ENCODE measurements at regions not wholly inside any gene's neighbourhood (a gene's known extent, or its start where the extent isn't known, plus 50 kb on each side); places are given as distances from the start of the nearest gene placed in this dataset.

GRCh38 chr1:242787968-242788367 is 263.5 kb upstream of the PLD5 start:
- no peak for DNase-seq (ENCODE audit: low spot score)
- no peak overlapping the region for H3K4me3 Mint-ChIP-seq
- intact Hi-C loops (cut with micrococcal nuclease), result no loop called here
- peaks cover 3% of the 10 kb centered on the region for H3K27me3 Mint-ChIP-seq (ENCODE audit: insufficient read depth)
- no peaks in the 10 kb centered on the region for H3K9me3 Mint-ChIP-seq
- no peaks in the 10 kb centered on the region for H3K4me1 Mint-ChIP-seq (ENCODE audit: low read depth)
- no peak overlapping the region for H3K27ac Mint-ChIP-seq
- H3K36me3 Mint-ChIP-seq (ENCODE audit: low read depth), result no peaks in the 10 kb centered on the region

- Mint-ChIP-seq H3K4me1 (ENCODE audit: low read depth) (no peaks in the 10 kb centered on the region), H3K4me3 (no peak overlapping the region), H3K9me3 (no peaks in the 10 kb centered on the region), H3K27ac (no peak overlapping the region), H3K27me3 (ENCODE audit: insufficient read depth) (peaks cover 3% of the 10 kb centered on the region), H3K36me3 (ENCODE audit: low read depth) (no peaks in the 10 kb centered on the region)
- intact Hi-C loops (cut with micrococcal nuclease), result no loop called here
- DNase-seq (ENCODE audit: low spot score), result no peak
Measured at GRCh38 chr1:242784807-242785206, 260.3 kb upstream of the PLD5 start.

- peaks cover 3% of the 10 kb centered on the region for H3K27me3 Mint-ChIP-seq (ENCODE audit: insufficient read depth)
- H3K4me1 Mint-ChIP-seq (ENCODE audit: low read depth), result no peaks in the 10 kb centered on the region
- intact Hi-C loops (cut with micrococcal nuclease), result no loop called here
- H3K9me3 Mint-ChIP-seq, result no peaks in the 10 kb centered on the region
- H3K4me3 Mint-ChIP-seq, result no peak overlapping the region
- no peaks in the 10 kb centered on the region for H3K36me3 Mint-ChIP-seq (ENCODE audit: low read depth)
- DNase-seq (ENCODE audit: low spot score), result no peak
- H3K27ac Mint-ChIP-seq, result no peak overlapping the region
Measured at GRCh38 chr1:242784084-242784483, 259.6 kb upstream of the PLD5 start.

- no peak overlapping the region for H3K4me3 Mint-ChIP-seq
- peaks cover 9% of the 10 kb centered on the region for H3K9me3 Mint-ChIP-seq
- no peak overlapping the region for H3K27ac Mint-ChIP-seq
- no peaks in the 10 kb centered on the region for H3K4me1 Mint-ChIP-seq (ENCODE audit: low read depth)
- H3K27me3 Mint-ChIP-seq (ENCODE audit: insufficient read depth), result no peaks in the 10 kb centered on the region
- intact Hi-C loops (cut with micrococcal nuclease), result no loop called here
- H3K36me3 Mint-ChIP-seq (ENCODE audit: low read depth), result no peaks in the 10 kb centered on the region
- no peak for DNase-seq (ENCODE audit: low spot score)
Measured at GRCh38 chr1:242774256-242774655, 249.8 kb upstream of the PLD5 start.

GRCh38 chr1:242770366-242770765 is 245.9 kb upstream of the PLD5 start:
- Mint-ChIP-seq H3K9me3 (peaks cover 9% of the 10 kb centered on the region), H3K36me3 (ENCODE audit: low read depth) (no peaks in the 10 kb centered on the region), H3K27ac (no peak overlapping the region), H3K4me1 (ENCODE audit: low read depth) (no peaks in the 10 kb centered on the region), H3K4me3 (no peak overlapping the region), H3K27me3 (ENCODE audit: insufficient read depth) (no peaks in the 10 kb centered on the region)
- no peak for DNase-seq (ENCODE audit: low spot score)
- intact Hi-C loops (cut with micrococcal nuclease), result no loop called here

GRCh38 chr1:242764161-242764560 is 239.7 kb upstream of the PLD5 start:
- Mint-ChIP-seq H3K9me3 (peaks cover 3% of the 10 kb centered on the region), H3K27me3 (ENCODE audit: insufficient read depth) (no peaks in the 10 kb centered on the region), H3K36me3 (ENCODE audit: low read depth) (no peaks in the 10 kb centered on the region), H3K27ac (no peak overlapping the region), H3K4me1 (ENCODE audit: low read depth) (no peaks in the 10 kb centered on the region), H3K4me3 (no peak overlapping the region)
- DNase-seq (ENCODE audit: low spot score), result no peak
- intact Hi-C loops (cut with micrococcal nuclease), result no loop called here

- no peaks in the 10 kb centered on the region for H3K36me3 Mint-ChIP-seq (ENCODE audit: low read depth)
- intact Hi-C loops (cut with micrococcal nuclease), result no loop called here
Measured at GRCh38 chr1:242761556-242761955, 237.1 kb upstream of the PLD5 start.

GRCh38 chr1:242754926-242755325 is 230.4 kb upstream of the PLD5 start:
- H3K4me3 Mint-ChIP-seq, result no peak overlapping the region
- H3K27me3 Mint-ChIP-seq (ENCODE audit: insufficient read depth), result no peaks in the 10 kb centered on the region
- no peaks in the 10 kb centered on the region for H3K4me1 Mint-ChIP-seq (ENCODE audit: low read depth)
- H3K27ac Mint-ChIP-seq, result no peak overlapping the region
- DNase-seq (ENCODE audit: low spot score), result no peak
- peaks cover 6% of the 10 kb centered on the region for H3K9me3 Mint-ChIP-seq
- intact Hi-C loops (cut with micrococcal nuclease), result no loop called here
- H3K36me3 Mint-ChIP-seq (ENCODE audit: low read depth), result no peaks in the 10 kb centered on the region

More at GRCh38 chr1:242761556-242761955, 237.1 kb upstream of the PLD5 start:
- Mint-ChIP-seq H3K27ac (no peak overlapping the region), H3K27me3 (ENCODE audit: insufficient read depth) (no peaks in the 10 kb centered on the region), H3K4me3 (no peak overlapping the region), H3K4me1 (ENCODE audit: low read depth) (no peaks in the 10 kb centered on the region), H3K9me3 (peaks cover 8% of the 10 kb centered on the region)
- no peak for DNase-seq (ENCODE audit: low spot score)

GRCh38 chr1:242754125-242754524 is 229.6 kb upstream of the PLD5 start:
- H3K36me3 Mint-ChIP-seq (ENCODE audit: low read depth), result no peaks in the 10 kb centered on the region
- no peak for DNase-seq (ENCODE audit: low spot score)
- intact Hi-C loops (cut with micrococcal nuclease), result no loop called here
- no peak overlapping the region for H3K4me3 Mint-ChIP-seq
- H3K27me3 Mint-ChIP-seq (ENCODE audit: insufficient read depth), result no peaks in the 10 kb centered on the region
- peaks cover 8% of the 10 kb centered on the region for H3K9me3 Mint-ChIP-seq
- no peak overlapping the region for H3K27ac Mint-ChIP-seq
- H3K4me1 Mint-ChIP-seq (ENCODE audit: low read depth), result no peaks in the 10 kb centered on the region

- H3K4me3 Mint-ChIP-seq, result no peak overlapping the region
- peaks cover 11% of the 10 kb centered on the region for H3K9me3 Mint-ChIP-seq
- intact Hi-C loops (cut with micrococcal nuclease), result no loop called here
- H3K27ac Mint-ChIP-seq, result no peak overlapping the region
- H3K4me1 Mint-ChIP-seq (ENCODE audit: low read depth), result no peaks in the 10 kb centered on the region
- no peak for DNase-seq (ENCODE audit: low spot score)
- H3K27me3 Mint-ChIP-seq (ENCODE audit: insufficient read depth), result no peaks in the 10 kb centered on the region
- H3K36me3 Mint-ChIP-seq (ENCODE audit: low read depth), result no peaks in the 10 kb centered on the region
Measured at GRCh38 chr1:242747233-242747632, 222.7 kb upstream of the PLD5 start.

- intact Hi-C loops (cut with micrococcal nuclease), result no loop called here
- Mint-ChIP-seq H3K4me1 (ENCODE audit: low read depth) (no peaks in the 10 kb centered on the region), H3K4me3 (no peak overlapping the region), H3K9me3 (peaks cover 11% of the 10 kb centered on the region), H3K27ac (no peak overlapping the region), H3K36me3 (ENCODE audit: low read depth) (no peaks in the 10 kb centered on the region), H3K27me3 (ENCODE audit: insufficient read depth) (no peaks in the 10 kb centered on the region)
- DNase-seq (ENCODE audit: low spot score), result no peak
Measured at GRCh38 chr1:242745079-242745478, 220.6 kb upstream of the PLD5 start.

GRCh38 chr1:242743983-242744780 is 219.7 kb upstream of the PLD5 start:
- DNase-seq (ENCODE audit: low spot score), result no peak
- Mint-ChIP-seq H3K36me3 (ENCODE audit: low read depth) (no peaks in the 10 kb centered on the region), H3K9me3 (peaks cover 7% of the 10 kb centered on the region), H3K4me1 (ENCODE audit: low read depth) (no peaks in the 10 kb centered on the region), H3K4me3 (no peak overlapping the region), H3K27ac (no peak overlapping the region), H3K27me3 (ENCODE audit: insufficient read depth) (no peaks in the 10 kb centered on the region)
- intact Hi-C loops (cut with micrococcal nuclease), result no loop called here

- Mint-ChIP-seq H3K9me3 (no peaks in the 10 kb centered on the region), H3K4me3 (no peak overlapping the region), H3K27me3 (ENCODE audit: insufficient read depth) (no peaks in the 10 kb centered on the region), H3K36me3 (ENCODE audit: low read depth) (no peaks in the 10 kb centered on the region), H3K4me1 (ENCODE audit: low read depth) (no peaks in the 10 kb centered on the region), H3K27ac (no peak overlapping the region)
- intact Hi-C loops (cut with micrococcal nuclease), result no loop called here
- DNase-seq (ENCODE audit: low spot score), result no peak
Measured at GRCh38 chr1:242738702-242739645, 214.5 kb upstream of the PLD5 start.

All from activated T-helper 1 cell treated with anti-CD3 and anti-CD28 coated beads, Interleukin-12 subunit alpha, Interleukin-12 subunit beta, Interleukin-2, Interleukin-4 antibody, amounts not matched to agents 30 ng/mL and 10 ng/mL and 1 ng/mL, durations not matched to agents 14 hours and 24 hours and 36 hours (primary cell).